Esophagus (tissue), 2 donors: ENCODE measurements at regions not wholly inside any gene's neighbourhood (a gene's known extent, or its start where the extent isn't known, plus 50 kb on each side); places are given as distances from the start of the nearest gene placed in this dataset.
"Not testable (repeated sequence)": the region's sequence is repeated elsewhere in the genome, so short reads cannot be mapped to it uniquely, and the experiment has no call there.

ENCODE experiments used
- H3K27ac ChIP-seq, 2 donors: one replicate each; pipeline ENCODE4 v1.5.1; 2013; ENCODE audit warnings: low read depth in 2 of 2, mild to moderate bottlenecking in 2 of 2, inconsistent platforms in 1 of 2, low read length in 1 of 2, moderate library complexity in 1 of 2
- H3K27me3 ChIP-seq, 2 donors: one replicate each; pipeline ENCODE4 v1.6.1; 2013; ENCODE audit warnings: low read length in 2 of 2, control low read depth in 1 of 2, mild to moderate bottlenecking in 1 of 2; ENCODE audit not compliant: insufficient read depth in 2 of 2, control insufficient read depth in 1 of 2
- H3K36me3 ChIP-seq, 2 donors: one replicate each; pipeline ENCODE4 v1.6.1; 2013; ENCODE audit warnings: low read length in 1 of 2; ENCODE audit not compliant: control insufficient read depth in 2 of 2, insufficient read depth in 2 of 2
- H3K4me1 ChIP-seq, 2 donors: one replicate each; pipeline ENCODE4 v1.6.1; 2013; ENCODE audit warnings: low read length in 1 of 2; ENCODE audit not compliant: control insufficient read depth in 2 of 2, insufficient read depth in 2 of 2
- H3K4me3 ChIP-seq, 2 donors: one replicate each; pipeline ENCODE4 v1.5.1; 2013; ENCODE audit warnings: low read length in 2 of 2, mild to moderate bottlenecking in 2 of 2, low read depth in 1 of 2, moderate library complexity in 1 of 2
- H3K9me3 ChIP-seq, 2 donors: one replicate each; pipeline ENCODE4 v1.6.1; 2013; ENCODE audit warnings: mild to moderate bottlenecking in 2 of 2, low read depth in 1 of 2, low read length in 1 of 2, moderate library complexity in 1 of 2; ENCODE audit not compliant: control insufficient read depth in 2 of 2, insufficient read depth in 1 of 2
- WGBS, 2 donors: extraction: QIAGEN DNeasy Blood & Tissue Kit; methylation state at CpG; one replicate each; pipeline ENCODE4 v1.1.7; 2013; 5-methylcytosine and 5-hydroxymethylcytosine counted together
- donor health status: healthy with polysubstance abuse.
- donor health status: Bipolar disorder and iron deficiency.

DNA sequence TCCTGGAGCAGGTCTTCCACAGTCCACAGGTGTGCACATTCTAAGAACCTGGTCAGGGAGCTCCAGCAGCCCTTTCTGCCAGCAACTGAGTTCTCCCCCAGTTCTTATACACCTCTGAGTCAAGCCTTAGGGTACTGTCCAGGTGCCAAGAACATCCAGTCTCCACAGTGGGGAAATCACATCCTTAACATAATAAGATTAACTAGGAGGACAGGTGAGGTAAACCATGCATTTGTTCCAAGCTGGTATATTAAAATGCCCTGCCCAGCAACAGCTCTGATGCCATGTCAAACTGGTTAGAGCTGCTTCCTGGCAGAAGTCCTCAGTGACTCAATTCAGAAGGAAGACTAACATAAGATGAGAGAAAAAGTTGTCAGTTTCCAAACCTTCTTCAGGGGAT is 303.9 kb upstream of the SGK1 start:
- H3K4me3 ChIP-seq: no peak overlapping the region
- no peaks in the 10 kb centered on the region for H3K27me3 ChIP-seq
- H3K4me1 ChIP-seq: peaks cover 0 to 6% of the 10 kb centered on the region in 2 donors
- H3K27ac ChIP-seq: peak overlapping the region; percentile 72 to 92
- H3K9me3 ChIP-seq: no peaks in the 10 kb centered on the region
- no peaks in the 10 kb centered on the region for H3K36me3 ChIP-seq

GRCh38 chr6:134619789-134620188 is 301.9 kb upstream of the SGK1 start:
- Histone ChIP-seq H3K4me1 (peaks cover 0 to 6% of the 10 kb centered on the region in 2 donors), H3K27me3 (no peaks in the 10 kb centered on the region), H3K4me3 (no peak overlapping the region), H3K9me3 (no peaks in the 10 kb centered on the region), H3K36me3 (no peaks in the 10 kb centered on the region), H3K27ac (peak overlapping the region in 1 of 2 donors; percentile 40)
- 51 to 73% methylated on average over 4 of the region's 4 CpGs for WGBS, 2 donors

DNA sequence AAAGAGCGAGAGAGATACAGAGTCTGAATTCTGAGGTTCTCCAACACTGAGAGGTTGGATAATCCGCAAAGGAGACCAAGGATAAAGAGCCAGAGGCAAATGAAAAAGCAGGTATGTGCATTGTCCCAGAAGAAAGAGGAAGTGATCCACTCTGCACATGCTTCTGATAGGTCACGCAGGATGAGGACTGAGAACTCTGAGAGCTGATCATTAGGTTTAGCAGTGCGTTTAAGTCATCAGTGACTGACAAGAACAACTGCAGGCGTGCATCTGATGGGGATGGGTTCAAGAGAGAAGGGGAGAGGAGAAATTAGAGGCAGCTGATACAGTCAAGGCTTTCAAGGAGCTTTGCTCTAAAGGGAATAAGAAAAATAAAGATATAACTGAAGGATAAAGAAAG is 301.2 kb upstream of the SGK1 start:
- peak overlapping the region in 1 of 2 donors; percentile 27 for H3K27ac ChIP-seq
- WGBS, 2 donors: 90% methylated on average over 5 of the region's 5 CpGs
- peaks cover 0 to 6% of the 10 kb centered on the region in 2 donors for H3K4me1 ChIP-seq

DNA sequence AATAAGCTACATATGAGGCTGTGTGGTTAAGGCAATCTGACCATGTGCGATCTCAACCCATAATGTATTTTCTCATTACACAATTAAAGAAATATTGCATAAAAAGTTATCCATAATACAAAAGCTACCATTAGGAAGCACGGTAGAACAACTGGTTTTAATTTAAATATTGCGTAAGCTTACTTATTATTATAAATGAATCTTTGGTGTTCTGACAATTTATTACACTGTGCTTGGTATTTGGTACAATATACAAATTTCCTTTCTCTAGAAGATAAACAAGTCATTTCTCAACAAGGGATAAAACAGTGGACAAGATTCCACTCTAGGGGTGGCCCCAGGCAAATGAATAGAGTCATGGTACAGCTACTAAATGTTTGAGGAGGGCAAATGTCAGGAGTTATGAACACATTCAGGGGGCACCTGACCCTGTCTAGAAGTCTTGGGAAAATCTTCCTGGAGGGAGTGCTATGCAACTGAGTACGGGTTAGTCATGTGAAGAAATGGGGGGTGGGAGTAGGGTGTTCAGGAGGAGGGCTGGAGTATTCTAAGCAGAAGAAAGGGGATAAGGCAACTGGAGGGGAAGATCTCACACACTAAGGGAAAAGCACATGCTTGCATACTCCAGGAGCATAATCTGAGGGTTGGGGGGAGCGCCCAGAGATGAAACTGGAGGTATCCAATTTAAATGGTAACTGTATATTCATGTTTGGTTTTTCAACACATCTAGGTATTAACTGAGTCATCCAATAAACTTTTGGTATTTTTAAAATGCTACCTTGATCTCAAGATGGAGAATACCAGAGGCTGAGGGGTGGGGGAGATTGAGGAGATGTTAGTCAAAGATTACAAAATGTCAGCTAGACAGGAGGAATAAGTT is 296.9 kb upstream of the SGK1 start:
- no peaks in the 10 kb centered on the region for H3K27me3 ChIP-seq
- H3K36me3 ChIP-seq: no peaks in the 10 kb centered on the region
- H3K4me1 ChIP-seq: no peaks in the 10 kb centered on the region
- 81% methylated on average over 5 of the region's 5 CpGs for WGBS, 2 donors
- no peak overlapping the region for H3K4me3 ChIP-seq
- H3K9me3 ChIP-seq: no peaks in the 10 kb centered on the region
- no peak overlapping the region for H3K27ac ChIP-seq

More for the DNA sequence above, 301.2 kb upstream of the SGK1 start:
- no peak overlapping the region for H3K4me3 ChIP-seq
- no peaks in the 10 kb centered on the region for H3K27me3 ChIP-seq
- no peaks in the 10 kb centered on the region for H3K9me3 ChIP-seq
- H3K36me3 ChIP-seq: no peaks in the 10 kb centered on the region

GRCh38 chr6:134612128-134612527 is 294.2 kb upstream of the SGK1 start:
- 74 to 100% methylated on average over 1 of the region's 1 CpG for WGBS, 2 donors
- not testable (repeated sequence) for H3K27me3 ChIP-seq, H3K9me3 ChIP-seq, H3K4me3 ChIP-seq, H3K4me1 ChIP-seq, H3K36me3 ChIP-seq
- H3K27ac ChIP-seq: peak overlapping the region in 1 of 2 donors; percentile 49

DNA sequence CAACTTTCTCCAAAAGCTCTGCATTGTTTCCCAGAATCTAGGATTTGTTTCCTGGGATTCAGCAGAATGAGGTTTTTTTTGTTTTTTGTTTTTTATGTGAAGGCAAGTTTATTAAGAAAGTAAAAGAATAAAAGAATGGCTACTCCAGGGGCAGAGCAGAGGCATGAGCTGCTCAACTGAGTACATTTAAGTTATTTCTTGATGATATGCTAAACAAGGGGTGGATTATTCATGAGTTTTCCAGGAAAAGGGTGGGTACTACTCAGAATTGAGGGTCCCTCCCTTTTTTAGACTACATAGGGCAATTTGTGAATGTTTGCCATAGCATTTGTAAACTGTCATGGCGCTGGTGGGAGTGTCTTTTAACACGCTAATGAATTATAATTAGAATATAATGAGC is 292.5 kb upstream of the SGK1 start:
- Histone ChIP-seq H3K4me1 (no peaks in the 10 kb centered on the region), H3K27me3 (no peaks in the 10 kb centered on the region), H3K4me3 (no peak overlapping the region), H3K9me3 (no peaks in the 10 kb centered on the region), H3K27ac (no peak overlapping the region), H3K36me3 (no peaks in the 10 kb centered on the region)
- WGBS, 2 donors: 89 to 95% methylated on average over 2 of the region's 2 CpGs

DNA sequence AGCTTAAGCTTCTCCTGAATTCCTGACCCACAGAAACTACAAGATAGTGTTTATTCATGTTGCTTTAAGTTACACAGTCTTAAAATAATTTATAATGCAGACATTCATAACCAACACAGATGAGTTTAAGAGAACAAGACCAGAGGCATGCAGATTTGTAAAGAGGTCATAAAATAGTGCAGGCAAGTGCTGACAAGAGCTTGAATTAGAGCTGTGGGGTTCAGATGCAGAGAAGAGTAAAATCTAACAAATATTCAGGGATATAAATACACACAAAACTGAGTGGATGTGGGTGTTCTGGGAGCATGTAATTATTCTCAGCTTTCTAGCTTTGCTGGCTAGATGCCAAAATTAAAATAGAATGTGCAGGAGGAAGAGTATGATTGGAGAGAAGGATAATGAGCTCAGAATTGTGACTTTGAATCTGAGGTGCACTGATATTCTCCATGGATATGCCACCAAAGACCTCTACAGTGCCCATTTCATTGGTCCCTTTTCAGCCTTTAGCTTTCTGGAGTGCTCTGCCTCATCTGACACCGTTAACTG is 291.9 kb upstream of the SGK1 start:
- no peaks in the 10 kb centered on the region for H3K4me1 ChIP-seq

DNA sequence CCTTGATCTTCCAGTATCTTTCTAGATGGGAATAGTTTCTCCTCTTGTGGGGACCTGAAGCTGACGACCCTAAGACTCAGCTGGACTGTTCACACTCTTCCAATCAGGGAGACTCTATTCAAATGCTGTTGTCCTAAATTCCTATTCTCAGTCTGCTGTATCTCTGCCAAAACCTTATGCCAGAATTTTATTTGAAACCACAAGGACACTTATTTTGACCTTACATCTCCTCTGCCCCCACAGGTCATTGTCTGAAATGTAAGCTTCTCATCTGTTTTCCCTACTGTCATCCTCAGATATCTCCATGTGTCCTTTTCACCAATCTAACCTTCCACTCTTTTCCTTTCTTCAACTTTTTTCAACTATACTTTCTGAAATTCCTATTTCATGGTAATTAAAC is 289.5 kb upstream of the SGK1 start:
- WGBS, 2 donors: 68 to 83% methylated on average over 1 of the region's 1 CpG
- H3K4me3 ChIP-seq: no peak overlapping the region
- no peak overlapping the region for H3K27ac ChIP-seq
- H3K4me1 ChIP-seq: no peaks in the 10 kb centered on the region
- H3K36me3 ChIP-seq: no peaks in the 10 kb centered on the region
- no peaks in the 10 kb centered on the region for H3K9me3 ChIP-seq
- H3K27me3 ChIP-seq: no peaks in the 10 kb centered on the region

More for the DNA sequence above, 291.9 kb upstream of the SGK1 start:
- H3K9me3 ChIP-seq: no peaks in the 10 kb centered on the region
- WGBS, 2 donors: 76 to 82% methylated on average over 1 of the region's 1 CpG
- no peak overlapping the region for H3K4me3 ChIP-seq
- H3K27ac ChIP-seq: no peak overlapping the region
- no peaks in the 10 kb centered on the region for H3K36me3 ChIP-seq
- no peaks in the 10 kb centered on the region for H3K27me3 ChIP-seq

DNA sequence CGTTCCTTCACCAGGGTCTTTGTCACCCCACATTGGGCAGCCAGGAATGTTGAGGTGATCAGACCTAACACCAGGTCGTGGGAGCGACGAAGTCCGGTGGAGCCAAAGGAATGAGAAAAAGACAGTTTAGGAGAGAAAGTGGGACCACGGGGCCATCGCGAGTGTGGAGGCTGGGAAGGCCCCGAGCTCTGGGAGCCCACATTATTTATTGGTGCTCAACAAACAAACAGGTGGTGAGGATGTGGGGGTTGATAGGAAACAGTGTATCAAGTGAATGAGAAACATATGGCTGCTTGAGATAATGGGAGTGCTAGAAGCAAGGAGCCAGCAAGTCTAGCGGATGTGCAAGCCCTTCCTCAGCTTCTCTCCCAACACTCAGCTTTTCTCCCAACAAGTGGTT is 287.1 kb upstream of the SGK1 start:
- WGBS, 2 donors: 94% methylated on average over 10 of the region's 10 CpGs
- H3K9me3 ChIP-seq: no peaks in the 10 kb centered on the region

More for the DNA sequence above, 287.1 kb upstream of the SGK1 start:
- Histone ChIP-seq H3K4me3 (no peak overlapping the region), H3K27me3 (no peaks in the 10 kb centered on the region), H3K36me3 (no peaks in the 10 kb centered on the region), H3K27ac (no peak overlapping the region), H3K4me1 (peaks cover 0 to 3% of the 10 kb centered on the region in 2 donors)
